GM18508 (cell line): ENCODE measurements at regions not wholly inside any gene's neighbourhood (a gene's known extent, or its start where the extent isn't known, plus 50 kb on each side); places are given as distances from the start of the nearest gene placed in this dataset.

Experiments
- ATAC-seq: cut with Tn5 transposase; IDR thresholded peaks from one replicate; pipeline ENCODE4 v1.9.1; 2021; ENCODE audit warnings: moderate number of reproducible peaks; ENCODE audit not compliant: insufficient read depth, unreplicated experiment

DNA sequence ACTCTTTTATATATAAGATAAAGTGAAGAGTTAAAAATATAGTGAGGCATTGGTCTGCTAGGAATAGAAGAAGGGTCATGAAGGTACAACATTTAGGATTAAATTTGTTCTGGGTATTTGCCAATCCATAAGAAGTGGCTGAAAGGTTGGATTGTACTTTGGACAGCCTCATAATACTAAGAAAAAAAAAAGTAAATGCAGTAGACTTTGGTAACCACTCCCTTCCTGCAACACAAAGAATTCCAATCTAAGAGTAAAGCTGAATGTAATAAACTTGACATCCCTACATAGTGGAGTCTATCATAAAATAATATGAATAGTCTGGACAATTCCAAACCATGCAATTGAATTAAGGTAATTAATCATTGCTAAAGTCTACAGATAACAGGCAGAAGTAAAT is 2294.4 kb downstream of the LRRC4C start:
- ATAC-seq, result no peak

DNA sequence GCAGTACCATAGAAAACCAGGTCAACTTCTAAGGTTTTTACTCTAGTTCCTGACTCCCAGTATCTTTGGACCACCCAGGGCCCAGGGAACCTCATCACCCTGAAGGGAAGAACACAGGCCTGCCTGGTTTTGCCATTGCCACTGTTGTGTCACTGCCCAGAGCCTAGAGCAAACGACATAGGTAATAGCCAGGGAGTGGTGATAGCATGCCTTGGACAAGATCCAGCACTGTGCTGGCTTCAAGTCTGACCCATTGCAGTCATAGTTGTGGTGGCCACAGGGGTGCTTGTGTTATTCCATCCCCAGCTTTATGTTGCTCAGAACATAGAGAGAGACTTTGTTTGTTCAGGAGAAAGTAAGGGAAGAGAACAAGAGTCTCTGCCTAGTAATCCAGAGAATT is 2310.2 kb downstream of the LRRC4C start:
- ATAC-seq, result no peak

DNA sequence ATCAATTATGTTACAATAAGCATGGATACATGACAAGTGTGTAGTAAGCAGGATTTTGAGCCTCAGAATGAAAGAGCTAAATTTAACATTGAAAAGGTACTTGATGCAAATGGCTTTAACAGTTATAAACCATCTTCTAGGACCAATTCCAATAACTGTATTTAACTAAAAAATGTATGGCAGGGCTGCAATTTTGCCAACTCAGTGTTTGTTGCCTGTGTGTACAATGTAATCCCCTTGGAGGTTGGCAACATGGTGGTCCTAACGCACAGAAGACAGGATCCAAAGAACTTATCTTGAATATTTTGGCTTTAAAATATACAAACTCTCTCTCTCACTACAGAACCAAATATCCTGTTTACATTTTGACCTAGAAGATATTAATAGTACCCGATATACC is 2314.1 kb downstream of the LRRC4C start:
- ATAC-seq, result no peak

DNA sequence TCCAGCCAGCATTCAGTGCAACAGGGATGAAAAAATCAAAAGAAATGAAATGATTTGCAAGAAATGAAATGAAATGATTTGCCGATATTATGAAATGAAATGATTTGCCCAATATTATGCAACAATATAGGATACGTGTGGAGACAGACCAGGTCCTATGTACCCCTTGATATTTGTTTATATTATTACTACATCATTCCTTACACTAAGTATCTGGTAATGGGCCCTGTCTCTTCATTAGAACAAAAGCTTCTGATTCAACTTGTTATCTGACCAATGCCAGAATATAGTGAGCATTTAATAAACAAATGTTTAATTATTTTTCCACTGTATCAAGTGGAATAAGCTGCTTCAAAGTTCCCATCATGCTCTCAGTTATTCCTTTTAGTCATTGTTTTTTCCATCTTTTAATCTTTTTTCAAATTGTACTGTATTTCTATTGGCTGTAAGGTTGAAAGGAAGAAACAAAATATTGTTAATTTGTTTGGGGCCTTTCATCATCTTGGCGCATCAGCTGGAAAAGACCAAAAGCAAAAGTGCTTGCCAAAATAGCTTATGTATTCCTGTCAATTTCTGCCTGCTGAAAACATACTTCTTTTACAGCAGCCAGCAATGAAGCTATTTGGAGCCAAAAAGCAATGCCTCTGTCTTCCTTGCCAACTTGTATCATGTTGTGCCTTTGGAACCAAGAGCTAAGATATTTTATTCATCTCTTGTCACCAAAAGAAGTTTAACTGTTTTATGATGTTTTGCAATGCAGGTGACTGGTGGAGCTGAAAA is 2314.9 kb downstream of the LRRC4C start:
- ATAC-seq, result no peak

DNA sequence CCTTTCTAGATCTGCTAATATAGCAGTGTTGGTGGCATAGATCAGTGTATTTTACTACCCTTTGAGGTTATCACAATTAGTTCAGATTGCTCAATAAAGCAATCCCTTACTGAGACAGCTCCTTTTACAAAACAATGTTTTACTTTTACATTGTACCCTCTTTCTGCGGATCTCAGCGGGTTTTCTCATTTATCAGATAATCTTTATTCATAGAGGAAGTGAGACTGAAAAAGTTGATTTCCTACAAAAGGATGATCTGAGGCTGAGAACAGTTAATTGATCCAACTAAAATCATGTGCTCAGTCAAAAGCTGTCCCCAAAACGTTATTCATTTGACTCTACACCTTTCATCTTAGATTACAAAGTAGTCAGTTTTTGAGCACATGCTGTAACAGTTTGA is 2319.9 kb downstream of the LRRC4C start:
- ATAC-seq, result no peak

DNA sequence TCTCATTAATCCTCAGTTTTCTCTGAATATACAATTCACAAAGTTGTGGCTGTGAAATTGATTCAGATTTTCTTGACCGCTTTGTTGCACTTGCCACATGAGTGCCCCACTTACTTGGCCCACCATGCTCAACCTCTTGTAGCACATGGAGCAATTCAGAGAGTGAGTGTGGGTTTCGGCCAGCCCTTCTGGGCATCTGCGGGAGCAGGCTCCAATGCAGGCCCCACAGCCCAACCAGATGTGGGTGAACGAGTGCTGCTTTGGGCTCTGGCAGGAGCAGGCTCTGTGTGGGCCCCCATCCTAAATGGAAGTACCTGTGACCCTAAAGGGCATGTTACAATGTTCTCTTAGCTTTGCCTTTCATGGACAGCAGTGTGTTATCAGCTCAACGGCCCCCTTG is 2338.6 kb downstream of the LRRC4C start:
- no peak for ATAC-seq

DNA sequence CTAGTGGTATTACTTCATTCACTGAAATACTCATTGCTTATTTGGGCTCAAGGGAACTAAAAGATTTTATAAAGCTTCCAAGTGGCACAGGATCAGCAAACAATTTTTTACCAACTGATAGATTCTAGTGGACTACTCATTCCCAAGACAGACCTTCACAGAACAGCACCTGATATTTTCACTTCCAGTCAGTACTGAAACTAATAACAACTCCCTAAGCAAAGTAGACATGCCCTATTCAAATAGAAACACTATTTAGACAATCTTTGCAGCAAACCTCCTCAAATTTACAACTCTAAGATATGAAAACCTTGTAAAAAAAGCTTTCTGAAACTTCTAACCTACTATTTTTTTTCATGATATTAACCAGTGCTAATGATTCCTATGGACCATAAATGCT is 2345.8 kb downstream of the LRRC4C start:
- ATAC-seq, result no peak

DNA sequence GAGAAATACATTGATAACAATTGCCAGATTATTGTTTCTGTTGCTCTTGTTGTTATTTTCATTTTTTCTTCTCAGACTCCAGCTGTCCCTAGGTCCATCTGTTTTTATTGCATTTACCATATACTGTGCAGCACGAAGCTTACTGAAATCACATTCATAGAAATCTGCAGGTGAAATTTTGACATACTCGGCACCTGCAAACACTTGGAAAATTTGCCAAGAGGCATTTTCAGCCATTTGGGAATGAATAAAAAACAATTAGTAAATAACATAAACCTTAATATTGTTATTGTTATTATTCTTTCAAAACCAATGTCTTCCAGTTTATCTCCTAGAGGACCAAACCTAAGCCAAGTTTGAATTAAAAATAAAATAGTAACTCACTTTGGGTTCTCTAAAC is 2357.2 kb downstream of the LRRC4C start:
- ATAC-seq, result no peak

DNA sequence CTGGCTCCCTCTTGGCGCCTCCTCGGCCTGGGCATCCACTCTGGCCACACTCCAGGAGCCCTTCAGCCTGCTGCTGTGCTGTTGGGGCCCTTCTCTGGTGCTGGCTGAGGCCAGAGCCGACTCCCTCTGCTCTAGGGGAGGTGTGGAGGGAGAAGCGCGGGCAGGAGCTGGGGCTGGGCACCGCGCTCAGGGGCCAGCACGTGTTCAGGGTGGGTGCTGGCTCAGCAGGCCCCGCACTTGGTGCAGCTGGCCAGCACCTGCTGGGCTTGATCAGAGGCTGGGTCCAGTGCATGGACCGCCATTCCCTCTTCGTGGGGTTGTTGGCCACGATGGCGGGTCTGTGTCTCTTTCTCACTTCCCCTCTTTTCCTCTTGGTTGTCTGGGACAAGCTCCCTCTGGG is 2381.0 kb downstream of the LRRC4C start:
- ATAC-seq, result no peak

DNA sequence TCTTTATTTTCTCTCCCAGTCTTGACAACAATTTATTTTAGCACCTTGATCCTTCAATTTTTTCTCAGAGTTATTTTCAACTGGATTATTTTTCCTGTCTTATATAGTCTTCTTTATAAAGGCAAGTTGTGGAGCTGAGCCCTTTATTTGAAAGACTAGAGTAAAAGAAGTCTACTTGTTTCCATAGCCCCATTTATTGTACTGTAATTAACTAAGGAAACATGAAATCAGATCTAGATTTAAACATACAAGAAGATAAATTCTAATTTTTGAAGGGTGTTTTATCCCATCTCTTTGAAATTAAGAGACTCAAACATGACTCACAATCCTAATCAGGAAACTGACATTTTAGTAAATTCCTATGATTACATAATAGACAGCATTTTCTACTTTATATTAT is 2421.8 kb downstream of the LRRC4C start:
- no peak for ATAC-seq

DNA sequence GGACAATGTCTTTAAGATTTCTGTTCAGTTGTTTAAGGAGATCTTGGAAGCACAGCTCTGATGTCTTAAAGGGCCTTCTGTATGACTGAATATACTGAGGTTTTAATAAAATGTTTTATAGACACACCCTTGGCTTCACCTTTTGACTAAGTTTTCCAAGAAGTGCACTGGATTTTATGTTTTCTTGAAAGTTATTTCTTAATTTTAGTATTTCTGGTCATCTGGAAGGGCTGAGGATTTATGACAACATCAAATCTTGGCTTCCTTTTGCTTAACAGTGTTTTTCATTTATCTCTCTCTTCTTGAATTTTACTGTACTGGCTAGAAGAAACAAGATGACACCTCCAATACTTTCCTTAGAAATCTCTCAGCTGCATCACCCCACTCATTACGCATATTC is 2423.4 kb downstream of the LRRC4C start:
- no peak for ATAC-seq

DNA sequence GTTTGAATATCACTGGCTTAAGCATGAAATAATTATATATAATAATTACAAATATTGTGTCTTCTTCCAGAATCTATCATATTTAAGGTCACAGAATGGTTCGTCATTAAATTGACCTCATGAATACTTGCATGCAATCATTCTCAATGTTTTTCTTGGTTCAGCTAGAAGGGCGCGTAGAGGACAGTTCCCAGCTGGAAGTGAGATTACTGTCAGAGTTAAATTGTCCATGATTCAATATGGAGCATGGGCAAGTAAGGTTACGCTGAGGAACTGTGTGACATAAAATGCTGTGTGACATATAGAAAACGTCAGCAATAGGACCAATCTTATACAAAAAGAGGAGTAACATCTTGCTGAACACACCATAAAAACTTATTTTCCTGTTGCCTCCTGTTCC is 2423.5 kb upstream of the RAG2 start:
- no peak for ATAC-seq

DNA sequence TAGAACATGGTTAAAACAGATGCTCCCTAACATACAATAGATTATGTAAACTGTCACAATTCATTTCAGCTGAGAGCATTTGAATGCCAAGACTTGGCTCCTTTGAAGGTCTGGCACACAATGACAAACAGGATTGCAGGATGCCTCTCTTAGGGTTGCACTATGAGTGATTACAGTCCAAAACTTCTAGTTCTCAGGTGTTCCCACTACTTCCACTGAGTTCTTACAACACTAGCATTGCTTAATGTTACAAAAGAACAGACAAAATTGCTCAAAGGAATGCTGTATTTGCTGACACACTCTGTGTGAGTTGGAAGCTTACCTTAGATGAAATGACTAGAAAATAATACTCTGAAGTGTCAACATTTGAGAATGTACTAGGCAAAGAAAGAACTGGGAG is 2413.8 kb upstream of the RAG2 start:
- ATAC-seq, result no peak

DNA sequence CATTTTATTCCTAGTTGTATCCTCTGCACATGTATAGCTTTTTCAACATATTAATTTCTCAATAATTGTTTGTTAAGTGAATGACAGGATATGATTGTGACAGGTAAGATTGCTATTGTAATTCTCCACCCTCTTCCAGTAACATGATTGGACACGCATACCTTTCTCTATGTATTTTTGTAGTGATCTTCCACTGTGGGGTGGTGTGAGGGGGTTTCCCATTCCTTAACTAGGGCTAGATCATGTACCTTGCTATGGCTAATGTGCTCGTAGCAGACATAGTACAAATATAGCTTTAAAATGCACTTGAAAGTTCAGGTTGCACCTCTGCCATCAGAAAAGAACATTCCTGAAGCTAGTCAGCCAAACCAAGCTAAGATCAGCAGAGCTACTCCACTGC is 2392.8 kb upstream of the RAG2 start:
- ATAC-seq, result no peak

DNA sequence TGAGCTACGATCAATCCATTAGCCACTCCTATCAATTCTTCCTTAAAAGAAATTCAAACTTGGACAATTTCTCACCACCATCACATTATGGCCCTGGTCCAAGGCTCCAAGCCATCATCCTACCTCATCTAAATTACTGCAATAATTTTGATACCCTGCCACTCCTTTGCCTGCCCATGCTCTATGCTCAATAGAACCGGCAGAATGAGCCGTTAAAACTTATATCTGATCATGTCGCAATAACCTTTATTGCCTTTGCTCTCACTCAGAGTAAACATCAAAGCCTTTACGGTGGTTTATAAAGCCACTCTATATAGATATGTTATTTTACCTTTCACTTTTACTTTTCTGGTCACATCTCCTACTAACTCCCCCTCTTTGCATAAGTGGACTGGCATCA is 2392.1 kb upstream of the RAG2 start:
- no peak for ATAC-seq

DNA sequence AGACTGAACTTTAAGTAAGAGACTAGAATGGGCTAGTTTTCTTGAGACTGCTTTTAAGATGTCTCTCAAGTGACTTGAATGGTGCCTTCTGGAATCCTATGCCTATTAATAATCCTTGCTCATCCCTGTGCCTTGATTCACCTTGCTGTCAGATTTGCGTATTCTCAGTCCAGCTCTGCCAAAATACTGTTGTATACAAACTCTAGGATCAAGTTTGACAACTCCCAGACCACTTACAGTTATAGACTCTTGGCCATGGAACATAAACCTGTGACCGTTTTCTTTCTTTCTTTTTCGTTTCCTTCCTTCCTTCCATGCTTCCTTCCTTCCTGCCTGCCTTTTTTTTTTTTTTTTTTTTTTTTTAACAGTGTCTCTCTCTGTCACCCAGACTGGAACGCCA is 2390.9 kb upstream of the RAG2 start:
- no peak for ATAC-seq

DNA sequence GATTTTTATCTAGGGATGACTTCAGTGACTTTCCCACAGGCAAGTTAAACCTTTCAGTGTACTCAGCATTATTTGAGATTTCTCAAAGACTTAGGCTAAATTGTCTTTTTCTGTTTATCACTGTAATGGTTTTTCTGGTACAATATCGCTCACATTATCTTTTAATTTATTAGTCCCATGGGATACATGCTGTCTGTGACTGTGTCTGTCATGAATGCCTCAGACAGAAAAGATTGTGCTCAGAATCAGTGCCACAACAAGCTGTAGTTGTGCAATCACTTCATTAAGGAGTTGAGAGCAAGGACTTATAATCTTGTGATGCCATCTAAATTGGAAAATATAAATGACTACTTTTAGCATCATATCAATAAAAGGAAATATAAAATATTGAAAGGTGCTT is 2374.2 kb upstream of the RAG2 start:
- ATAC-seq, result no peak

DNA sequence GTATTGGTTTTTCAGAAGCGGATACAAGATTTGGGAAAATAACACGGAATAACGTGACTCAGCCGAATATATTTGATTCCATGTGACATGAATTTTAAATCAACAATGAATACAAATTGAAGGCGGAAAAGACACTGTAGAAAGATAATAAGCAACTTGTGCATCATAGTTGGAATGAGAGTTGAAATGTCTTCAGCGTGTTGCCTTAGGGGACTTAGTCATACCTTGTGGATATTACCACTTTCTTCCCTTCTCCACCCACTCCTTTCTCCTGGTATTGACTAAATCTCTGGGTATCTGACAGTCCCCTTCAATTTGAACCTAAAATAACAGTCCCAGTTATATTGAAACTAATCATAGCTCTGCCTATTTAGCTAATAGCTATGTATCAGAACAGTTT is 2373.1 kb upstream of the RAG2 start:
- no peak for ATAC-seq

DNA sequence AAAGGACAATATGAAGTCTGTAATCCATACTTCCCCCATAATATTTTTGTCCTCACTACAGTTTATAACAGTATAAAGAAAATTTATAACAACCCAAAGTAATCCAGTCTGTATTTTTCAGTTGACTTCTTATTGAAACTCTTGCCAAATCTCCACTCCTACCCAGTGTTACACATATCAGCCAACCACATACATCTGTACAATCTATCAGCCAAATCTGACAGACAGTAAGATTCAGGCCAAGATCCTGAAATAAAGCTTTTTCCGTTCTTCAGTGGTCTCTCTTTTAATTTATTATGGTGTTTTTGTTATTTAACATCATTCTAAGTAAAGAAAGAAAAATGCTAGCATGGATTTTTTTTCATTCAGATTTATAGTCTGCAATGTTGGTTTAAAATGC is 2370.9 kb upstream of the RAG2 start:
- no peak for ATAC-seq

DNA sequence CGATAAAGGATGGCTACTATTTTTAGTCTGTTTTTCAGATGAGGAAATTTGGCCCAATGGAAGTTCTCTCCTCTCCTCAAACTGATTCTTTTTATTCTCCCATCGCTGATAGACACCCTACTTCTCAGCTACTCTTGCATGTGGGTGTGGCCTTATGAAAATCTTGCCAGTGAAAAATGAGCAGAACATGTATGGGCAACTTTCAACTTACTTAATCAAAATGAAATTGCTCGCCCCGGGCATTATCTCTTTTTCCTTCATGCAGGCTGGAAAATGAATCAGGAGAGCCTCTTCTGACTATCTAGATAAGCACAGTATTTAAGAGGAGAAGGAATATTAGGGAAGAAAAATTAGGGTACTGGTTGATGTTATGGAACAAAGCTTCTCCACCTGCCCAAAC is 2354.7 kb upstream of the RAG2 start:
- ATAC-seq, result no peak

DNA sequence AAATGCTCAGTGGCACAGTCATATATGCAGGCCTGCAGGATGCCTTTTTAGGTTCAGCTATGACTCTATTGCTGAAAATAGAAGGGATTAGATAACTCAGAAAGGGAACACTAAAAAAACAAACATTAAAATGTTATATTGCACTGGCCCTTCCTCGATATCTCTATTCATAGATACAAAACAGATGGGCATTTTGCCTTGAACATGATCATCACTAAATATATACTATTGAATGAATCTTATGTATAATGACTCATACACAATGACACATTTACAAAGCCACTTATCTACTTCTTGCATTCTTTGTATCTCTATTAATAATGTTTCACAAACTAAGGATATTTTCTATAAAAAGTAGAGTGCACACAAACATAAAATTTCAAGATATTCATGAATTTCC is 2352.8 kb upstream of the RAG2 start:
- no peak for ATAC-seq

DNA sequence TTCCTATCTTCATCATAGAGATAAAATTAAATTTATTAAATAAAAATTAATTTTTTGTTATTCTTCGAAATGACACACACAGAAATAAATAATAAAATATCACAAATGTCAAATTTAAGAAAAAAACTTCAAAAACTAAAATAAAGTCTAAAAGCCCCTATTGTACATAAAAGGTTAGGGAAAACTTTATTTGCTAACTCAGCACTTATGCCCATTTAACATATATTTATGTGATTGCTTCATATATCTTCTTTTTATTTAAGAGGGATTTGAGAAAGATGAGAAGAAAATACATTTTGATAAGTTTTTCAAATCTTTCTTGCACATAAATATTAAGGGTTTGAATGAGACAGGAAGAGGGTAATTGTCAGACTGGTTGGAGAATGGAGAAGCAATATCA is 2350.4 kb upstream of the RAG2 start:
- ATAC-seq, result no peak

DNA sequence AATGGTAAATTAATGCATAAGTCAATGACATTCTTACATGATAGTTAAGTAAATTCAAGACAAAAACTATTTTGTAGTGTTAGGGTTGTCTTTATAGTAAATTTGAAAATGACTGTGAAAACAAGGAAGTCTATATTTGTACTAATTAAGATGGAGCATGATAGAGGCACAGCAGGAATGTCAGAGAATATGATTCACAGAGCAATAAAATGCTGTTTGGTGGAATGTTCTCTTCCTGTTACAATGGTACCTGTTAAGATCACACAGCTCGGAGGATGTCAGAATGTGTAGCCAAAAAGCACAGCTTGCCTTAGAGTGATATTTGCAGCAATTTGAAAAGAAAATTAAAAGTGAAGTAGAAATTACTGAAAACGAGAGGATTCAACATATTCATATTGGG is 2339.7 kb upstream of the RAG2 start:
- no peak for ATAC-seq
